ENCODE measurements at regions not wholly inside any gene's neighbourhood (a gene's known extent, or its start where the extent isn't known, plus 50 kb on each side); places are given as distances from the start of the nearest gene placed in this dataset.

DNA sequence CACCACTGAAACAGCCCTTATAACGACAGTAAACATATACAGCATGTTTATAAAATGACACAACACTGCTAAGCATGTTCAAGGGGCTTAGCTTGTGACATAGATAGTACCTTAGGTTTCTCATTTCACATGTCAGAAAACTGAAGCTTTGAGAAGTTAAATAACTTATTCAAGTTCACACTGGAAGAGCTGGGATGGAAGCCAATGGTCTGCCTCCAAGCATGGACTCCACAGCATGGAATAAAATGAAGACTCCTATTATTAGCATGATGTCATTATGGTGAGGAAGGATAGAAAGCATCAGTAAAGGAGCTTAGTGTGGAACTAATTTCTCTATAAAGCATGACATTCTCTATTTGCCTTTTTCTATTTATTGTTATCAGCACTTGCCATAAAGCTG lies 316.7 kb downstream of the PLK2 start:
- TF ChIP-seq, protein P1, sequence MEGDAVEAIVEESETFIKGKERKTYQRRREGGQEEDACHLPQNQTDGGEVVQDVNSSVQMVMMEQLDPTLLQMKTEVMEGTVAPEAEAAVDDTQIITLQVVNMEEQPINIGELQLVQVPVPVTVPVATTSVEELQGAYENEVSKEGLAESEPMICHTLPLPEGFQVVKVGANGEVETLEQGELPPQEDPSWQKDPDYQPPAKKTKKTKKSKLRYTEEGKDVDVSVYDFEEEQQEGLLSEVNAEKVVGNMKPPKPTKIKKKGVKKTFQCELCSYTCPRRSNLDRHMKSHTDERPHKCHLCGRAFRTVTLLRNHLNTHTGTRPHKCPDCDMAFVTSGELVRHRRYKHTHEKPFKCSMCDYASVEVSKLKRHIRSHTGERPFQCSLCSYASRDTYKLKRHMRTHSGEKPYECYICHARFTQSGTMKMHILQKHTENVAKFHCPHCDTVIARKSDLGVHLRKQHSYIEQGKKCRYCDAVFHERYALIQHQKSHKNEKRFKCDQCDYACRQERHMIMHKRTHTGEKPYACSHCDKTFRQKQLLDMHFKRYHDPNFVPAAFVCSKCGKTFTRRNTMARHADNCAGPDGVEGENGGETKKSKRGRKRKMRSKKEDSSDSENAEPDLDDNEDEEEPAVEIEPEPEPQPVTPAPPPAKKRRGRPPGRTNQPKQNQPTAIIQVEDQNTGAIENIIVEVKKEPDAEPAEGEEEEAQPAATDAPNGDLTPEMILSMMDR (conservative IDR thresholded peaks at IDR 0.05 in 1 of 2, IDR thresholded peaks at IDR 0.05 in 1 of 2; ENCODE audit: extremely low read depth in 1 of 2, insufficient read depth in 1 of 2, low read depth in 1 of 2, low read length in 2 of 2): no peak
- TF ChIP-seq EZH2 (IDR thresholded peaks at IDR 0.05; ENCODE audit: borderline replicate concordance, low read length): no peak
